H9 (cell line): ENCODE measurements at regions not wholly inside any gene's neighbourhood (a gene's known extent, or its start where the extent isn't known, plus 50 kb on each side); places are given as distances from the start of the nearest gene placed in this dataset.

Experiments
- DNase-seq: peaks from one replicate; pipeline ENCODE4 v3.0.0-alpha.2; 2017
- H2AFZ ChIP-seq: one replicate; pipeline ENCODE4 v1.6.1; 2013; ENCODE audit warnings: mild to moderate bottlenecking, low read length, control low read depth, moderate library complexity
- H2AK5ac ChIP-seq: 2 replicates; pipeline ENCODE4 v1.6.1; 2013; ENCODE audit warnings: low read length, control low read depth, mixed read lengths; ENCODE audit not compliant: insufficient read length
- H2BK120ac ChIP-seq: one replicate; pipeline ENCODE4 v1.6.1; 2013; ENCODE audit warnings: low read depth, mild to moderate bottlenecking, low read length, control low read depth, inconsistent platforms; ENCODE audit not compliant: poor library complexity, severe bottlenecking
- H2BK12ac ChIP-seq: 2 replicates; pipeline ENCODE4 v1.6.1; 2013; ENCODE audit warnings: low read length, control low read depth, mixed read lengths, low read depth; ENCODE audit not compliant: insufficient read length
- H2BK15ac ChIP-seq: 2 replicates; pipeline ENCODE4 v1.6.1; 2013; ENCODE audit warnings: low read depth, low read length, control low read depth
- H2BK20ac ChIP-seq: one replicate; pipeline ENCODE4 v1.6.1; 2013; ENCODE audit warnings: low read depth, mild to moderate bottlenecking, low read length, control low read depth, inconsistent platforms; ENCODE audit not compliant: poor library complexity, severe bottlenecking
- H2BK5ac ChIP-seq: 2 replicates; pipeline ENCODE4 v1.6.1; 2013; ENCODE audit warnings: low read length, control low read depth, mixed read lengths; ENCODE audit not compliant: insufficient read length
- H3K14ac ChIP-seq: 2 replicates; pipeline ENCODE4 v1.6.1; 2013; ENCODE audit warnings: low read length, control low read depth; ENCODE audit not compliant: insufficient read depth
- H3K18ac ChIP-seq: 2 replicates; pipeline ENCODE4 v1.6.1; 2013; ENCODE audit warnings: low read depth, mild to moderate bottlenecking, mixed read lengths, low read length, control low read depth; ENCODE audit not compliant: insufficient read length
- H3K23ac ChIP-seq: 2 replicates; pipeline ENCODE4 v1.6.1; 2013; ENCODE audit warnings: low read length, control low read depth, mixed read lengths, low read depth; ENCODE audit not compliant: insufficient read length
- H3K23me2 ChIP-seq: 2 replicates; pipeline ENCODE4 v1.6.1; 2013; ENCODE audit warnings: low read depth, mild to moderate bottlenecking, mixed read lengths, low read length, control low read depth; ENCODE audit not compliant: insufficient read length, poor library complexity, severe bottlenecking
- H3K27ac ChIP-seq: 2 replicates; pipeline ENCODE4 v1.5.1; 2013; ENCODE audit warnings: low read length, control low read depth, mixed read lengths, low read depth; ENCODE audit not compliant: insufficient read length
- H3K27me3 ChIP-seq: 2 replicates; pipeline ENCODE4 v1.6.1; 2013; ENCODE audit warnings: low read length, control low read depth, inconsistent platforms; ENCODE audit not compliant: insufficient read depth
- H3K4ac ChIP-seq: 2 replicates; pipeline ENCODE4 v1.6.1; 2013; ENCODE audit warnings: low read depth, mild to moderate bottlenecking, control low read depth, inconsistent platforms, low read length, moderate library complexity
- H3K4me1 ChIP-seq: 2 replicates; pipeline ENCODE4 v1.6.1; 2013; ENCODE audit warnings: low read length, control low read depth, inconsistent platforms; ENCODE audit not compliant: insufficient read depth
- H3K4me2 ChIP-seq: 2 replicates; pipeline ENCODE4 v1.6.1; 2013; ENCODE audit warnings: low read length, control low read depth, mixed read lengths; ENCODE audit not compliant: insufficient read length, insufficient read depth
- H3K56ac ChIP-seq: 2 replicates; pipeline ENCODE4 v1.6.1; 2013; ENCODE audit warnings: low read depth, mild to moderate bottlenecking, mixed read lengths, low read length, control low read depth; ENCODE audit not compliant: insufficient read length
- H3K79me1 ChIP-seq: 2 replicates; pipeline ENCODE4 v1.6.1; 2013; ENCODE audit warnings: low read depth, mild to moderate bottlenecking, moderate library complexity, low read length, control low read depth, inconsistent platforms; ENCODE audit not compliant: insufficient read depth, poor library complexity, severe bottlenecking
- H3K79me2 ChIP-seq: 2 replicates; pipeline ENCODE4 v1.6.1; 2013; ENCODE audit warnings: low read length, control low read depth, inconsistent platforms; ENCODE audit not compliant: insufficient read depth
- H3K9ac ChIP-seq: 2 replicates; pipeline ENCODE4 v1.6.1; 2013; ENCODE audit warnings: low read length, control low read depth, mixed read lengths; ENCODE audit not compliant: insufficient read length; ENCODE audit errors: extremely low read depth
- H3K9me3 ChIP-seq: one replicate; pipeline ENCODE4 v1.6.1; 2013; ENCODE audit warnings: low read depth, low read length, inconsistent platforms; ENCODE audit not compliant: control insufficient read depth
- H3T11ph ChIP-seq: one replicate; pipeline ENCODE4 v1.6.1; 2013; ENCODE audit warnings: mild to moderate bottlenecking, low read length, control low read depth, inconsistent platforms
- H4K20me1 ChIP-seq: one replicate; pipeline ENCODE4 v1.6.1; 2013; ENCODE audit not compliant: control insufficient read depth, insufficient read length, insufficient read depth
- H4K5ac ChIP-seq: 2 replicates; pipeline ENCODE4 v1.6.1; 2013; ENCODE audit warnings: low read depth, mild to moderate bottlenecking, mixed read lengths, low read length, control low read depth; ENCODE audit not compliant: insufficient read length
- H4K8ac ChIP-seq: replicated peaks from 2 replicates; pipeline ENCODE4 v1.6.1; 2013; ENCODE audit warnings: low read length, control low read depth, mixed read lengths, low read depth; ENCODE audit not compliant: insufficient read length
- H4K91ac ChIP-seq: 2 replicates; pipeline ENCODE4 v1.6.1; 2013; ENCODE audit warnings: low read depth, mild to moderate bottlenecking, moderate library complexity, mixed read lengths, low read length, control low read depth; ENCODE audit not compliant: insufficient read length
- H3K27ac Mint-ChIP-seq, 3 experiments: 2 replicates in 2 of 3; 3 replicates in 1 of 3; pipeline ENCODE4 v1.8.0; 2020 to 2021; ENCODE audit warnings: mixed read lengths in 3 of 3, mild to moderate bottlenecking in 1 of 3, moderate library complexity in 1 of 3
- H3K27me3 Mint-ChIP-seq: 2 replicates; pipeline ENCODE4 v1.8.0; 2021; ENCODE audit warnings: low read depth, mild to moderate bottlenecking, moderate library complexity, mixed read lengths
- H3K36me3 Mint-ChIP-seq, 3 experiments: 2 replicates in 2 of 3; 3 replicates in 1 of 3; pipeline ENCODE4 v1.8.0; 2020 to 2021; ENCODE audit warnings: low read depth in 3 of 3, mixed read lengths in 3 of 3; ENCODE audit not compliant: insufficient read depth in 1 of 3
- H3K4me1 Mint-ChIP-seq, 2 experiments: 2 replicates each; pipeline ENCODE4 v1.8.0; 2020; ENCODE audit warnings: mixed read lengths in 2 of 2
- H3K4me3 Mint-ChIP-seq, 2 experiments: 2 replicates in 1 of 2; 3 replicates in 1 of 2; pipeline ENCODE4 v1.8.0; 2020 to 2021; ENCODE audit warnings: mild to moderate bottlenecking in 2 of 2, mixed read lengths in 2 of 2, moderate library complexity in 1 of 2
- H3K9me3 Mint-ChIP-seq, 2 experiments: 2 replicates in 1 of 2; 3 replicates in 1 of 2; pipeline ENCODE4 v1.8.0; 2020; ENCODE audit warnings: mild to moderate bottlenecking in 2 of 2, mixed read lengths in 2 of 2, moderate library complexity in 1 of 2
- WGBS: extraction: QIAGEN DNeasy Blood & Tissue Kit; methylation state at CpG from one replicate; pipeline ENCODE4 v1.1.7; 2013; ENCODE audit warnings: missing lambda C conversion rate, low lambda C conversion rate, mixed read lengths; ENCODE audit not compliant: insufficient read length; ENCODE audit errors: extremely low coverage; 5-methylcytosine and 5-hydroxymethylcytosine counted together
- TF ChIP-seq, protein P1 (sequence below): fragments of 200-600 bp; sonication (generic); conservative IDR thresholded peaks from 3 replicates; pipeline ENCODE4 v1.8.0; 2021; ENCODE audit warnings: antibody characterized with exemption, mild to moderate bottlenecking

DNA sequence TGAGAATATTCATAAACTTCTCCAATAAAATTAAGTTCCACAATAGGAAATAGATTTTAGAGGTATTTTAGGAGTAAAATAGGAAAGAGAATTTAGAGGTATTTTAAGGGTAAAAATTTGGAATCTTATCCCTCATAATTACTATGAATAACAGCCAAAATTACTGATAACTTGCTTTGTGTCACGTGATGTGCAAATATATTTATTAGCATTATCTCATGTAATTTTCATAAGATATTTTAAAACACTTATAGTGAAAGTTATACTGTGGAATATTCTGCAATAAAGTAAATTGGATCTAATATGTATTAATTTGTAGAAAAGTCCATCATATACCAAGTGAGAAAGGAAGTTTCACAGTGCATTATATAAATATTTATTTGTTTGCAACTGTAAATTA, 64.2 kb upstream of the VWDE start:
- H2BK5ac ChIP-seq, result no peak overlapping the region
- H2BK120ac ChIP-seq, result no peak overlapping the region
- no peaks in the 10 kb centered on the region for H3K9me3 ChIP-seq
- H3K23ac ChIP-seq, result no peak overlapping the region
- no peaks in the 10 kb centered on the region for H3K79me1 ChIP-seq
- H2BK15ac ChIP-seq, result no peak overlapping the region
- no peak overlapping the region for H2AFZ ChIP-seq
- H3K14ac ChIP-seq, result no peak overlapping the region
- no peak overlapping the region for H4K8ac ChIP-seq
- no peaks in the 10 kb centered on the region for H3K23me2 ChIP-seq
- DNase-seq, result no peak
- no peak overlapping the region for H2BK12ac ChIP-seq
- H3K27me3 ChIP-seq, result no peaks in the 10 kb centered on the region
- no peaks in the 10 kb centered on the region for H3K79me2 ChIP-seq
- H4K5ac ChIP-seq, result no peak overlapping the region
- TF ChIP-seq, protein P1, sequence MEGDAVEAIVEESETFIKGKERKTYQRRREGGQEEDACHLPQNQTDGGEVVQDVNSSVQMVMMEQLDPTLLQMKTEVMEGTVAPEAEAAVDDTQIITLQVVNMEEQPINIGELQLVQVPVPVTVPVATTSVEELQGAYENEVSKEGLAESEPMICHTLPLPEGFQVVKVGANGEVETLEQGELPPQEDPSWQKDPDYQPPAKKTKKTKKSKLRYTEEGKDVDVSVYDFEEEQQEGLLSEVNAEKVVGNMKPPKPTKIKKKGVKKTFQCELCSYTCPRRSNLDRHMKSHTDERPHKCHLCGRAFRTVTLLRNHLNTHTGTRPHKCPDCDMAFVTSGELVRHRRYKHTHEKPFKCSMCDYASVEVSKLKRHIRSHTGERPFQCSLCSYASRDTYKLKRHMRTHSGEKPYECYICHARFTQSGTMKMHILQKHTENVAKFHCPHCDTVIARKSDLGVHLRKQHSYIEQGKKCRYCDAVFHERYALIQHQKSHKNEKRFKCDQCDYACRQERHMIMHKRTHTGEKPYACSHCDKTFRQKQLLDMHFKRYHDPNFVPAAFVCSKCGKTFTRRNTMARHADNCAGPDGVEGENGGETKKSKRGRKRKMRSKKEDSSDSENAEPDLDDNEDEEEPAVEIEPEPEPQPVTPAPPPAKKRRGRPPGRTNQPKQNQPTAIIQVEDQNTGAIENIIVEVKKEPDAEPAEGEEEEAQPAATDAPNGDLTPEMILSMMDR, result no peak
- H3K4ac ChIP-seq, result no peak overlapping the region
- WGBS, result no CpG with 5 or more reads among the region's 1 CpG
- H3T11ph ChIP-seq, result no peak overlapping the region
- H3K36me3 Mint-ChIP-seq, result no peaks in the 10 kb centered on the region
- H3K4me1 ChIP-seq, result no peaks in the 10 kb centered on the region
- H3K4me1 Mint-ChIP-seq, result no peaks in the 10 kb centered on the region
- no peak overlapping the region for H2BK20ac ChIP-seq
- no peak overlapping the region for H3K56ac ChIP-seq
- H3K9me3 Mint-ChIP-seq, result no peaks in the 10 kb centered on the region
- H3K4me3 Mint-ChIP-seq, result no peak overlapping the region
- no peak overlapping the region for H3K18ac ChIP-seq
- no peak overlapping the region for H3K4me2 ChIP-seq
- no peak overlapping the region for H2AK5ac ChIP-seq
- no peak overlapping the region for H4K91ac ChIP-seq
- no peak overlapping the region for H3K27ac Mint-ChIP-seq
- H4K20me1 ChIP-seq, result no peaks in the 10 kb centered on the region
- H3K27me3 Mint-ChIP-seq, result no peaks in the 10 kb centered on the region
- H3K27ac ChIP-seq, result no peak overlapping the region
- H3K9ac ChIP-seq, result no peak overlapping the region
